Spinal cord (tissue), 9 donors: ENCODE measurements at regions not wholly inside any gene's neighbourhood (a gene's known extent, or its start where the extent isn't known, plus 50 kb on each side); places are given as distances from the start of the nearest gene placed in this dataset.

Experiments used
- DNase-seq, 6 donors: peaks; one replicate each; pipeline versions ENCODE4 v3.0.0 to v3.0.0-alpha.2; 2013 to 2015; ENCODE audit warnings: low spot score in 6 of 6, low read depth in 4 of 6
- H3K27ac ChIP-seq: one replicate; pipeline ENCODE4 v1.5.1; 2013; ENCODE audit warnings: low read depth, low read length, control low read depth
- H3K27me3 ChIP-seq: one replicate; pipeline ENCODE4 v1.6.1; 2013; ENCODE audit warnings: low read length; ENCODE audit not compliant: control insufficient read depth, insufficient read depth
- H3K36me3 ChIP-seq: one replicate; pipeline ENCODE4 v1.6.1; 2013; ENCODE audit warnings: low read length; ENCODE audit not compliant: control insufficient read depth, insufficient read depth
- H3K4me1 ChIP-seq: one replicate; pipeline ENCODE4 v1.6.1; 2013; ENCODE audit warnings: low read length; ENCODE audit not compliant: control insufficient read depth, insufficient read depth
- H3K4me3 ChIP-seq: one replicate; pipeline ENCODE4 v1.5.1; 2013; ENCODE audit warnings: low read depth, low read length, control low read depth
- H3K9me3 ChIP-seq: one replicate; pipeline ENCODE4 v1.6.1; 2013; ENCODE audit warnings: low read length; ENCODE audit not compliant: control insufficient read depth, insufficient read depth
- WGBS: methylation state at CpG from one replicate; pipeline ENCODE4 v1.1.5; 2013; ENCODE audit warnings: missing lambda C conversion rate; ENCODE audit not compliant: insufficient coverage; 5-methylcytosine and 5-hydroxymethylcytosine counted together
- donor health status: healthy.

GRCh38 chr3:35944926-35945710, 305.8 kb downstream of the ARPP21 start:
- Histone ChIP-seq H3K27ac (no peak overlapping the region), H3K36me3 (no peaks in the 10 kb centered on the region), H3K9me3 (no peaks in the 10 kb centered on the region), H3K4me1 (no peaks in the 10 kb centered on the region), H3K4me3 (no peak overlapping the region), H3K27me3 (no peaks in the 10 kb centered on the region)
- no peak for DNase-seq
- WGBS: no CpG with 5 or more reads among the region's 2 CpGs

DNA sequence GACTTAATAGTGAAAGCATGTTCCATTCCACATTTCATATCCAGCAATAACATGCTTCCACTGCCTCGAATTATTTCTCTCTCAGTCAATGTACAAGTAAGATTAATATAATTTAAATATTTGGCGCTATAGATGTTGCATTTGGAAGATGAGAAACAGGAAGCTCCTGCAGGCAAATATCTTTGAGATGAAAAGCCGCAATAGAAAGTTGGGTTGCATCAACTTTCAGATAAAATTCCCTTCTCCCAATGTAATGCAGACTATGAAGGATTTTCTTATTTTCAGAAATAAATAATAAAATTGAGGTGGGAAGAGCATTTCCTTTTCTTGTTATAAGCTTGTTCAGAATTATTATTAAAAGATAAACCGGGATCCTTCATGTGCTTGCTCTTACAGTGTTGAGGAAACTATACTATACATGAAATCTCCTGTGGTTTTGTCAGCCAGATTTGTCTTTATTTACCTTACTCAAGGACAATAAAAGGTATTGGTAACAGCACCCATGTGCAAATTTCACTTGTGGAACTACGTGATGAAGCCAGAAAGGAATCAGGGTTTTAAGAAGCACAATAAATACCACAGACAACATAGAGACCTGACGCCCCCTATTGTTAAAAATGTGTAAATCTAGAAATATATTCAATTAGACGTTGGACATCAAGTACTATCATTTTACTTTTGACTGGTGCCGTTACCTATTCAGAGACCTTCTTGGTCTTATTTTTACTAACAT, 307.0 kb downstream of the ARPP21 start:
- Histone ChIP-seq H3K27ac (no peak overlapping the region), H3K4me3 (no peak overlapping the region), H3K9me3 (no peaks in the 10 kb centered on the region), H3K27me3 (no peaks in the 10 kb centered on the region), H3K4me1 (no peaks in the 10 kb centered on the region), H3K36me3 (no peaks in the 10 kb centered on the region)
- WGBS: no CpG with 5 or more reads among the region's 8 CpGs
- DNase-seq: peak in 2 of 6 donors; percentile 42 to 80

- Histone ChIP-seq H3K36me3 (no peaks in the 10 kb centered on the region), H3K27ac (no peak overlapping the region), H3K4me3 (no peak overlapping the region), H3K9me3 (no peaks in the 10 kb centered on the region), H3K27me3 (no peaks in the 10 kb centered on the region), H3K4me1 (no peaks in the 10 kb centered on the region)
- WGBS: 43% methylated on average over 1 of the region's 2 CpGs
- peak in 2 of 6 donors; percentile 30 to 71 for DNase-seq
Measured at GRCh38 chr3:35946854-35947515, 307.7 kb downstream of the ARPP21 start.

- no peaks in the 10 kb centered on the region for H3K36me3 ChIP-seq
- DNase-seq: no peak
- H3K27ac ChIP-seq: no peak overlapping the region
- H3K9me3 ChIP-seq: no peaks in the 10 kb centered on the region
- H3K4me3 ChIP-seq: no peak overlapping the region
- H3K27me3 ChIP-seq: no peaks in the 10 kb centered on the region
- 100% methylated on average over 1 of the region's 1 CpG for WGBS
- no peaks in the 10 kb centered on the region for H3K4me1 ChIP-seq
Measured at GRCh38 chr3:35950021-35950420, 310.7 kb downstream of the ARPP21 start.

GRCh38 chr3:35954413-35954812, 315.1 kb downstream of the ARPP21 start:
- Histone ChIP-seq H3K4me1 (no peaks in the 10 kb centered on the region), H3K4me3 (no peak overlapping the region), H3K9me3 (no peaks in the 10 kb centered on the region), H3K36me3 (no peaks in the 10 kb centered on the region), H3K27me3 (no peaks in the 10 kb centered on the region), H3K27ac (no peak overlapping the region)
- peak in 2 of 6 donors; percentile 17 to 51 for DNase-seq

DNA sequence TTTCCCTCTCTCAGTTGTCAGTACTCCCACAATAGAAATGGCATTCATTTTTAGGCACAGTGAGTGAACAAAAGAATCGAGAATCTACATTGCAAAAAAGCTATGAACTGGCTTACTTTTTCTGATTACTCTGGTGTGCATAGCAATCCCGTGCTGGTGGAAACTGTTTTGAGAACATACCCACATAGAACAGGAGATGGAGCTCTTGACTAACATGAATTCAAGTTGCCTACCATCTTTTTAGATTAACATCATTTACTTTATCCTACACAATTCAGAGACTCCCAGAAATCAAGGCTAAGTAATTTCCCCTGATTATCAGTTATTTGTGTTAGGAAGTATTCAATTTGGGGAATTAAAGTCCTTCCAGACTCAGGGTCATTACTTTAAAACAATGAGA, 326.6 kb downstream of the ARPP21 start:
- no peaks in the 10 kb centered on the region for H3K9me3 ChIP-seq

DNA sequence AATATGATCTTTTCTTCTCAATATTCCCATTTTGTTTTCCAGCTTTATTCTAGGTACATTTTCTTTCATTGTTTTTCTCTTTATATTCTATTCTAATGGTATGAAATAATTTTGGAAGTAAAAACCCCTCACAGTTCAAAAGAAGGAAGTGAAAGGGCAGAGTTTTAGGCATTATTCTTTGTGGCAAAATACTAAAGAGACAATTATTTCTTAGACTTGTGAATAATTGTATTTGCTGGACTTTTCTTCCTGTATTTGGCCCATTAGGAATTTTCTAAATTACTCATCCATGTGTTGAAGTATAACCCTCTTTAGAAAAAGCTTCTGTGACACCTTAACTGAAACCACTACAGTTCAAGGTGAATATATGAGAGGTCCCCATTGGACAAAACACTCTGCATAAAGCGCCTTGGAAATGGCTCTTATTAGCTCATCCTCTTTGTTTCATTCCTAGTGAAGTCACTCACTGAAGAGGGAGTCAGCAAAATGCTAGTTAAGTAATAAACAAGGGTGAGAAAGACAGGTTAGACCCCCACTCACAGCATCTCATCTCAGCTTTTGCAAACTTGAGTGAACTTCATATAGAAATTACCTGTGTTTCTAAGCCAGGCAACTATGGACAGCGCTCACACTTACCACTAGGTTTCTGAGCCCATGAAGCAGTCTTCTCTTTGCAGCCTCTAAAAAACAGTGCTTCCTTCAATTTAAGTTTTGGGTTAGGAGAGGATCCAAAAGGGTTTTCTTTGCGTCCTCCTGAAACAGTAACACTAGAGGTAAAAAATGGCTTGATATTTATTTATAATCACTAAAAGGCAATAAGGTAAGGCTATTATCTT, 327.5 kb downstream of the ARPP21 start:
- no peaks in the 10 kb centered on the region for H3K36me3 ChIP-seq
- DNase-seq: no peak
- H3K27ac ChIP-seq: no peak overlapping the region
- H3K4me3 ChIP-seq: no peak overlapping the region
- H3K4me1 ChIP-seq: no peaks in the 10 kb centered on the region
- H3K9me3 ChIP-seq: no peaks in the 10 kb centered on the region
- H3K27me3 ChIP-seq: no peaks in the 10 kb centered on the region
- WGBS: no CpG with 5 or more reads among the region's 3 CpGs

More for the DNA sequence above, 326.6 kb downstream of the ARPP21 start:
- no peaks in the 10 kb centered on the region for H3K27me3 ChIP-seq
- peak in 5 of 6 donors; percentile 30 to 94 (median 51) for DNase-seq
- no peaks in the 10 kb centered on the region for H3K4me1 ChIP-seq
- H3K27ac ChIP-seq: no peak overlapping the region
- no peaks in the 10 kb centered on the region for H3K36me3 ChIP-seq
- no CpG with 5 or more reads among the region's 2 CpGs for WGBS
- no peak overlapping the region for H3K4me3 ChIP-seq

GRCh38 chr3:35968043-35968622, 328.8 kb downstream of the ARPP21 start:
- Histone ChIP-seq H3K9me3 (no peaks in the 10 kb centered on the region), H3K4me1 (no peaks in the 10 kb centered on the region), H3K4me3 (no peak overlapping the region), H3K27me3 (no peaks in the 10 kb centered on the region), H3K36me3 (no peaks in the 10 kb centered on the region), H3K27ac (no peak overlapping the region)
- no peak for DNase-seq
- WGBS: no CpG with 5 or more reads among the region's 1 CpG

GRCh38 chr3:35969406-35969805, 330.1 kb downstream of the ARPP21 start:
- DNase-seq: no peak
- no peaks in the 10 kb centered on the region for H3K4me1 ChIP-seq
- no CpG with 5 or more reads among the region's 3 CpGs for WGBS
- H3K9me3 ChIP-seq: no peaks in the 10 kb centered on the region
- H3K36me3 ChIP-seq: no peaks in the 10 kb centered on the region
- no peak overlapping the region for H3K27ac ChIP-seq
- H3K27me3 ChIP-seq: no peaks in the 10 kb centered on the region
- H3K4me3 ChIP-seq: no peak overlapping the region
